Stomach (tissue), 8 donors: ENCODE measurements at regions not wholly inside any gene's neighbourhood (a gene's known extent, or its start where the extent isn't known, plus 50 kb on each side); places are given as distances from the start of the nearest gene placed in this dataset.

ENCODE experiments used
- DNase-seq, 2 donors: peaks; one replicate each; pipeline versions ENCODE4 v3.0.0 to v3.0.0-alpha.2; 2013 to 2019
- H3K27ac ChIP-seq, 5 donors: fragments of 200-600 bp in 4 of 5; sonication (generic) in 4 of 5; one replicate each; pipeline ENCODE4 v1.5.1; 2013 to 2019; ENCODE audit warnings: mild to moderate bottlenecking in 1 of 5, moderate library complexity in 1 of 5
- H3K27me3 ChIP-seq, 3 donors: fragments of 200-600 bp; sonication (generic); one replicate each; pipeline ENCODE4 v1.5.1; 2017 to 2019; ENCODE audit warnings: mixed run types in 1 of 3
- H3K36me3 ChIP-seq, 4 donors: fragments of 200-600 bp; sonication (generic); 1 replicate in 3 of 4; 2 replicates in 1 of 4; pipeline ENCODE4 v1.5.1; 2016 to 2019
- H3K4me1 ChIP-seq, 4 donors: fragments of 200-600 bp; sonication (generic); one replicate each; pipeline ENCODE4 v1.5.1; 2016 to 2019
- H3K4me3 ChIP-seq, 4 donors: fragments of 200-600 bp; sonication (generic) in 3 of 4; one replicate each; pipeline ENCODE4 v1.5.1; 2016 to 2019; ENCODE audit warnings: mild to moderate bottlenecking in 1 of 4
- H3K9me3 ChIP-seq, 4 donors: fragments of 200-600 bp; sonication (generic); one replicate each; pipeline ENCODE4 v1.5.1; 2016 to 2019
- CTCF ChIP-seq, 7 experiments: fragments of 450-650 bp in 4 of 7; fragments of 200-600 bp in 3 of 7; sonication (generic) in 3 of 7; IDR thresholded peaks; one replicate each; pipeline ENCODE4 v1.5.1; 2016 to 2019; ENCODE audit warnings: antibody characterized with exemption in 7 of 7, control low read depth in 2 of 7, mild to moderate bottlenecking in 1 of 7
- EP300 ChIP-seq: sonication (generic); formaldehyde crosslinking; IDR thresholded peaks from one replicate; pipeline ENCODE4 v1.6.1; 2017; ENCODE audit warnings: antibody characterized with exemption
- POLR2A ChIP-seq, 4 donors: fragments of 450-650 bp; IDR thresholded peaks; one replicate each; pipeline ENCODE4 v1.6.1; 2016; ENCODE audit warnings: antibody characterized with exemption in 4 of 4, control low read depth in 2 of 4, mild to moderate bottlenecking in 1 of 4, moderate library complexity in 1 of 4
- POLR2AphosphoS5 ChIP-seq, 3 donors: sonication (generic); formaldehyde crosslinking; IDR thresholded peaks; one replicate each; pipeline ENCODE4 v1.6.1; 2016; ENCODE audit warnings: antibody characterized with exemption in 3 of 3
- WGBS, 5 donors: extraction: QIAGEN DNeasy Blood & Tissue Kit in 3 of 5; methylation state at CpG; one replicate each; pipeline versions ENCODE4 v1.1.5 to v1.1.7; 2013 to 2018; 5-methylcytosine and 5-hydroxymethylcytosine counted together
- intact Hi-C: fragments of 100-400 bp; cut with DNase I; formaldehyde crosslinking; loops from one replicate; pipeline ENCODE4 v1.15.1; 2023; ENCODE audit warnings: low total_unique reads
- donor health status: healthy with polysubstance abuse.
- donor health status: Bipolar disorder and iron deficiency.
- donor health status: healthy.

- 1 to 3% (median 3%) methylated on average over 16 to 70 of the region's 73 CpGs for WGBS, 5 donors
- no peak overlapping the region for H3K4me3 ChIP-seq
- H3K36me3 ChIP-seq: no peaks in the 10 kb centered on the region
- no peaks in the 10 kb centered on the region for H3K9me3 ChIP-seq
- H3K27ac ChIP-seq: no peak overlapping the region
- intact Hi-C loops: no loop called here
- peaks cover 13 to 65% (median 34%) of the 10 kb centered on the region in 3 donors for H3K27me3 ChIP-seq
- TF ChIP-seq POLR2AphosphoS5 (IDR thresholded peaks at IDR 0.05) (no peak), POLR2A (IDR thresholded peaks at IDR 0.05) (no peak)
- no peak for DNase-seq
- peaks cover 6 to 21% (median 11%) of the 10 kb centered on the region in 4 donors for H3K4me1 ChIP-seq
Measured at GRCh38 chrX:2584251-2585157, 83.7 kb upstream of the DHRSX start.

GRCh38 chrX:2583194-2584162 lies 82.7 kb upstream of the DHRSX start:
- intact Hi-C loops: no loop called here
- WGBS, 5 donors: 3 to 6% (median 5%) methylated on average over 32 to 74 of the region's 74 CpGs
- Histone ChIP-seq H3K27ac (no peak overlapping the region), H3K27me3 (peaks cover 13 to 70% (median 34%) of the 10 kb centered on the region in 3 donors), H3K36me3 (no peaks in the 10 kb centered on the region), H3K4me1 (peaks cover 6 to 21% (median 11%) of the 10 kb centered on the region in 4 donors), H3K9me3 (no peaks in the 10 kb centered on the region), H3K4me3 (peak overlapping the region in 1 of 4 donors; percentile 15)
- DNase-seq: no peak
- no peak for TF ChIP-seq POLR2A (IDR thresholded peaks at IDR 0.05)
- TF ChIP-seq CTCF (IDR thresholded peaks at IDR 0.05): no peak
- no peak for TF ChIP-seq POLR2AphosphoS5 (IDR thresholded peaks at IDR 0.05)
- no peak for TF ChIP-seq EP300

- Histone ChIP-seq H3K27ac (no peak overlapping the region), H3K36me3 (no peaks in the 10 kb centered on the region), H3K4me3 (no peak overlapping the region), H3K4me1 (peaks cover 6 to 21% (median 11%) of the 10 kb centered on the region in 4 donors), H3K9me3 (no peaks in the 10 kb centered on the region), H3K27me3 (peaks cover 13 to 70% (median 34%) of the 10 kb centered on the region in 3 donors)
- no peak for DNase-seq
- TF ChIP-seq CTCF (IDR thresholded peaks at IDR 0.05) (no peak), EP300 (no peak), POLR2AphosphoS5 (IDR thresholded peaks at IDR 0.05) (no peak)
- intact Hi-C loops: no loop called here
- WGBS, 5 donors: 18 to 26% (median 21%) methylated on average over 8 of the region's 8 CpGs
Measured at GRCh38 chrX:2582667-2583066, 81.9 kb upstream of the DHRSX start.

- no peak for DNase-seq
- Histone ChIP-seq H3K4me1 (peaks cover 6 to 21% (median 11%) of the 10 kb centered on the region in 4 donors), H3K27me3 (peaks cover 13 to 70% (median 34%) of the 10 kb centered on the region in 3 donors), H3K36me3 (no peaks in the 10 kb centered on the region), H3K9me3 (no peaks in the 10 kb centered on the region), H3K4me3 (no peak overlapping the region), H3K27ac (no peak overlapping the region)
- TF ChIP-seq POLR2AphosphoS5 (IDR thresholded peaks at IDR 0.05) (no peak), CTCF (IDR thresholded peaks at IDR 0.05) (no peak), EP300 (no peak), POLR2A (IDR thresholded peaks at IDR 0.05) (no peak)
- WGBS, 5 donors: 81 to 95% (median 88%) methylated on average over 4 of the region's 4 CpGs
- intact Hi-C loops: no loop called here
Measured at GRCh38 chrX:2581296-2581695, 80.5 kb upstream of the DHRSX start.
